NOMO-1 treated with dmso at 0.1 percent for 144 hours (cell line): ENCODE measurements at regions not wholly inside any gene's neighbourhood (a gene's known extent, or its start where the extent isn't known, plus 50 kb on each side); places are given as distances from the start of the nearest gene placed in this dataset.
"Not testable (repeated sequence)": the region's sequence is repeated elsewhere in the genome, so short reads cannot be mapped to it uniquely, and the experiment has no call there.

Experiments used
- DNase-seq: peaks from one replicate; lab custom pipeline; 2025; ENCODE audit not compliant: unreplicated experiment; lab: John Stamatoyannopoulos, UW

- no peak for DNase-seq
Measured at GRCh38 chr18:1394426-1394825, 489.8 kb downstream of the ADCYAP1 start.

- DNase-seq, result no peak
Measured at GRCh38 chr18:1394966-1395365, 490.3 kb downstream of the ADCYAP1 start.

- no peak for DNase-seq
Measured at GRCh38 chr18:1408376-1408775, 503.7 kb downstream of the ADCYAP1 start.

- DNase-seq, result no peak
Measured at GRCh38 chr18:1412655-1413322, 508.1 kb downstream of the ADCYAP1 start.

GRCh38 chr18:1413323-1413675, 508.6 kb downstream of the ADCYAP1 start:
- DNase-seq, result no peak

- no peak for DNase-seq
Measured at GRCh38 chr18:1416074-1416473, 511.4 kb downstream of the ADCYAP1 start.

- no peak for DNase-seq
Measured at GRCh38 chr18:1421502-1421901, 516.8 kb downstream of the ADCYAP1 start.

GRCh38 chr18:1422634-1423033, 518.0 kb downstream of the ADCYAP1 start:
- DNase-seq, result no peak

- DNase-seq, result no peak
Measured at GRCh38 chr18:1425679-1426078, 521.0 kb downstream of the ADCYAP1 start.

- DNase-seq, result no peak
Measured at GRCh38 chr18:1435487-1435886, 530.8 kb downstream of the ADCYAP1 start.

- DNase-seq, result no peak
Measured at GRCh38 chr18:1436199-1436598, 531.5 kb downstream of the ADCYAP1 start.

GRCh38 chr18:1438458-1438910, 533.8 kb downstream of the ADCYAP1 start:
- DNase-seq, result no peak

GRCh38 chr18:1438967-1439366, 534.3 kb downstream of the ADCYAP1 start:
- DNase-seq, result no peak

GRCh38 chr18:1444062-1444461, 539.4 kb downstream of the ADCYAP1 start:
- DNase-seq, result not testable (repeated sequence)

GRCh38 chr18:1446765-1447164, 542.1 kb downstream of the ADCYAP1 start:
- DNase-seq, result no peak

GRCh38 chr18:1452821-1453220, 548.1 kb downstream of the ADCYAP1 start:
- DNase-seq, result no peak

- DNase-seq, result no peak
Measured at GRCh38 chr18:1455605-1456004, 550.9 kb downstream of the ADCYAP1 start.

GRCh38 chr18:1458547-1458946, 553.9 kb downstream of the ADCYAP1 start:
- no peak for DNase-seq

GRCh38 chr18:1463981-1464380, 559.3 kb downstream of the ADCYAP1 start:
- DNase-seq, result no peak

GRCh38 chr18:1464444-1465217, 560.0 kb downstream of the ADCYAP1 start:
- DNase-seq, result no peak

GRCh38 chr18:1466035-1466434, 561.4 kb downstream of the ADCYAP1 start:
- no peak for DNase-seq

- DNase-seq, result no peak
Measured at GRCh38 chr18:1467461-1467964, 562.8 kb downstream of the ADCYAP1 start.
